ENCODE measurements at regions not wholly inside any gene's neighbourhood (a gene's known extent, or its start where the extent isn't known, plus 50 kb on each side); places are given as distances from the start of the nearest gene placed in this dataset.

- H4K20me1 ChIP-seq (ENCODE audit: control insufficient read depth, insufficient read depth, low read depth, low read length) = no peaks in the 10 kb centered on the region
- TF ChIP-seq EZH2phosphoT487 (IDR thresholded peaks at IDR 0.05; ENCODE audit: borderline replicate concordance, low read length) (no peak), CTCF (IDR thresholded peaks at IDR 0.05; ENCODE audit: low read depth, low read length, poor library complexity, severe bottlenecking) (no peak)
These were observed 362.2 kb upstream of the ROPN1 start for GRCh38 chr3:124354150-124354549.

GRCh38 chr3:124358156-124358555 lies 366.2 kb upstream of the ROPN1 start:
- H3K4me2 ChIP-seq (ENCODE audit: low read length) = no peak overlapping the region
- H3K79me2 ChIP-seq (ENCODE audit: control insufficient read depth, low read length) = no peaks in the 10 kb centered on the region
- H3K36me3 ChIP-seq (ENCODE audit: control insufficient read depth, low read length) = no peaks in the 10 kb centered on the region
- H3K4me1 ChIP-seq (ENCODE audit: control insufficient read depth, low read length) = no peaks in the 10 kb centered on the region
- no peaks in the 10 kb centered on the region for H4K20me1 ChIP-seq (ENCODE audit: control insufficient read depth, insufficient read depth, low read depth, low read length)
- no peaks in the 10 kb centered on the region for H3F3A ChIP-seq (ENCODE audit: control insufficient read depth, insufficient read depth)
- TF ChIP-seq EZH2phosphoT487 (IDR thresholded peaks at IDR 0.05; ENCODE audit: borderline replicate concordance, low read length) (no peak), CTCF (IDR thresholded peaks at IDR 0.05; ENCODE audit: low read depth, low read length, poor library complexity, severe bottlenecking) (no peak)
- no peaks in the 10 kb centered on the region for H3K9me2 ChIP-seq (replicated peaks; ENCODE audit: control insufficient read depth, low read length)
- no peaks in the 10 kb centered on the region for H3K9me3 ChIP-seq (ENCODE audit: control insufficient read depth, insufficient read depth, low read length)
- H3K27me3 ChIP-seq (ENCODE audit: control insufficient read depth, low read length) = peaks cover 6% of the 10 kb centered on the region
- no peak overlapping the region for H3K4me3 ChIP-seq (ENCODE audit: low read length)
- no peak overlapping the region for H3K27ac ChIP-seq (ENCODE audit: low read depth, low read length)

More at GRCh38 chr3:124354150-124354549, 362.2 kb upstream of the ROPN1 start:
- Histone ChIP-seq H3K4me3 (ENCODE audit: low read length) (no peak overlapping the region), H3K9me2 (replicated peaks; ENCODE audit: control insufficient read depth, low read length) (no peaks in the 10 kb centered on the region), H3K36me3 (ENCODE audit: control insufficient read depth, low read length) (no peaks in the 10 kb centered on the region), H3K4me1 (ENCODE audit: control insufficient read depth, low read length) (no peaks in the 10 kb centered on the region), H3K4me2 (ENCODE audit: low read length) (no peak overlapping the region), H3K79me2 (ENCODE audit: control insufficient read depth, low read length) (no peaks in the 10 kb centered on the region), H3K27ac (ENCODE audit: low read depth, low read length) (no peak overlapping the region), H3K27me3 (ENCODE audit: control insufficient read depth, low read length) (peaks cover 8% of the 10 kb centered on the region), H3F3A (ENCODE audit: control insufficient read depth, insufficient read depth) (no peaks in the 10 kb centered on the region), H3K9me3 (ENCODE audit: control insufficient read depth, insufficient read depth, low read length) (no peaks in the 10 kb centered on the region)

- Histone ChIP-seq H3K79me2 (ENCODE audit: control insufficient read depth, low read length) (no peaks in the 10 kb centered on the region), H3K27ac (ENCODE audit: low read depth, low read length) (no peak overlapping the region), H3K4me2 (ENCODE audit: low read length) (no peak overlapping the region), H4K20me1 (ENCODE audit: control insufficient read depth, insufficient read depth, low read depth, low read length) (no peaks in the 10 kb centered on the region), H3K36me3 (ENCODE audit: control insufficient read depth, low read length) (no peaks in the 10 kb centered on the region), H3K4me3 (ENCODE audit: low read length) (no peak overlapping the region), H3K9me2 (replicated peaks; ENCODE audit: control insufficient read depth, low read length) (no peaks in the 10 kb centered on the region), H3K9me3 (ENCODE audit: control insufficient read depth, insufficient read depth, low read length) (no peaks in the 10 kb centered on the region), H3K27me3 (ENCODE audit: control insufficient read depth, low read length) (no peaks in the 10 kb centered on the region), H3K4me1 (ENCODE audit: control insufficient read depth, low read length) (no peaks in the 10 kb centered on the region), H3F3A (ENCODE audit: control insufficient read depth, insufficient read depth) (no peaks in the 10 kb centered on the region)
- TF ChIP-seq CTCF (IDR thresholded peaks at IDR 0.05; ENCODE audit: low read depth, low read length, poor library complexity, severe bottlenecking) (no peak), EZH2phosphoT487 (IDR thresholded peaks at IDR 0.05; ENCODE audit: borderline replicate concordance, low read length) (no peak)
These were observed 368.2 kb upstream of the ROPN1 start for GRCh38 chr3:124360155-124360554.

GRCh38 chr3:124360563-124360962 lies 368.6 kb upstream of the ROPN1 start:
- no peak for TF ChIP-seq EZH2phosphoT487 (IDR thresholded peaks at IDR 0.05; ENCODE audit: borderline replicate concordance, low read length)
- no peak for TF ChIP-seq CTCF (IDR thresholded peaks at IDR 0.05; ENCODE audit: low read depth, low read length, poor library complexity, severe bottlenecking)
- Histone ChIP-seq H3K27ac (ENCODE audit: low read depth, low read length) (no peak overlapping the region), H3K9me3 (ENCODE audit: control insufficient read depth, insufficient read depth, low read length) (no peaks in the 10 kb centered on the region), H3F3A (ENCODE audit: control insufficient read depth, insufficient read depth) (no peaks in the 10 kb centered on the region), H3K79me2 (ENCODE audit: control insufficient read depth, low read length) (no peaks in the 10 kb centered on the region), H3K4me1 (ENCODE audit: control insufficient read depth, low read length) (no peaks in the 10 kb centered on the region), H3K36me3 (ENCODE audit: control insufficient read depth, low read length) (no peaks in the 10 kb centered on the region), H3K4me3 (ENCODE audit: low read length) (no peak overlapping the region), H4K20me1 (ENCODE audit: control insufficient read depth, insufficient read depth, low read depth, low read length) (no peaks in the 10 kb centered on the region), H3K27me3 (ENCODE audit: control insufficient read depth, low read length) (no peaks in the 10 kb centered on the region), H3K4me2 (ENCODE audit: low read length) (no peak overlapping the region), H3K9me2 (replicated peaks; ENCODE audit: control insufficient read depth, low read length) (no peaks in the 10 kb centered on the region)

All from DOHH2 (cell line).